Lower lobe of right lung (tissue), 2 donors: ENCODE measurements at regions not wholly inside any gene's neighbourhood (a gene's known extent, or its start where the extent isn't known, plus 50 kb on each side); places are given as distances from the start of the nearest gene placed in this dataset.

Source experiments
- ATAC-seq, 2 donors: fragments of 200-7000 bp; cut with Tn5 transposase; one replicate each; pipeline ENCODE4 v1.9.1; 2020 to 2022; ENCODE audit warnings: mild to moderate bottlenecking in 2 of 2, moderate library complexity in 2 of 2
- DNase-seq: peaks from one replicate; pipeline ENCODE4 v3.0.0-alpha.2; 2020
- H3K27ac ChIP-seq: fragments of 200-600 bp; one replicate; pipeline ENCODE4 v1.8.0; 2022
- H3K27me3 ChIP-seq: fragments of 200-600 bp; one replicate; pipeline ENCODE4 v1.8.0; 2022; ENCODE audit warnings: low read depth
- H3K36me3 ChIP-seq: fragments of 200-600 bp; one replicate; pipeline ENCODE4 v1.8.0; 2022; ENCODE audit warnings: mild to moderate bottlenecking
- H3K4me1 ChIP-seq: fragments of 200-600 bp; one replicate; pipeline ENCODE4 v1.8.0; 2022
- H3K4me3 ChIP-seq: fragments of 200-600 bp; one replicate; pipeline ENCODE4 v1.8.0; 2022; ENCODE audit warnings: mild to moderate bottlenecking
- H3K9me3 ChIP-seq: fragments of 200-600 bp; one replicate; pipeline ENCODE4 v1.8.0; 2022
- CTCF ChIP-seq: fragments of 200-600 bp; IDR thresholded peaks from one replicate; pipeline ENCODE4 v1.8.0; 2022; ENCODE audit warnings: antibody characterized with exemption, mild to moderate bottlenecking
- intact Hi-C: fragments of 100-400 bp; cut with DNase I; formaldehyde crosslinking; loops from one replicate; pipeline ENCODE4 v1.11.0; 2022
- donor health status: DM: no; HTN: yes; CAD: no; lungs with severe emphysema.

GRCh38 chr1:183721041-183721440 lies 67.9 kb upstream of the APOBEC4 start:
- DNase-seq (no peak), ATAC-seq (no peak)
- no peaks in the 10 kb centered on the region for H3K27me3 ChIP-seq
- H3K27ac ChIP-seq: no peak overlapping the region
- no peak for TF ChIP-seq CTCF
- no peaks in the 10 kb centered on the region for H3K4me1 ChIP-seq
- no peak overlapping the region for H3K4me3 ChIP-seq
- H3K36me3 ChIP-seq: no peaks in the 10 kb centered on the region
- intact Hi-C loops: no loop called here
- no peaks in the 10 kb centered on the region for H3K9me3 ChIP-seq

GRCh38 chr1:183720028-183720427 lies 66.9 kb upstream of the APOBEC4 start:
- H3K4me3 ChIP-seq: no peak overlapping the region
- H3K4me1 ChIP-seq: no peaks in the 10 kb centered on the region
- no peak for DNase-seq
- H3K36me3 ChIP-seq: no peaks in the 10 kb centered on the region
- H3K9me3 ChIP-seq: no peaks in the 10 kb centered on the region
- no peaks in the 10 kb centered on the region for H3K27me3 ChIP-seq
- H3K27ac ChIP-seq: no peak overlapping the region
- no peak for TF ChIP-seq CTCF
- intact Hi-C loops: no loop called here
- peak in 1 of 2 donors; percentile 29 for ATAC-seq

GRCh38 chr1:183719289-183719688 lies 66.2 kb upstream of the APOBEC4 start:
- H3K4me1 ChIP-seq: no peaks in the 10 kb centered on the region
- DNase-seq: no peak
- H3K36me3 ChIP-seq: no peaks in the 10 kb centered on the region
- H3K9me3 ChIP-seq: no peaks in the 10 kb centered on the region
- no peaks in the 10 kb centered on the region for H3K27me3 ChIP-seq
- H3K27ac ChIP-seq: no peak overlapping the region
- TF ChIP-seq CTCF: no peak
- intact Hi-C loops: no loop called here
- no peak overlapping the region for H3K4me3 ChIP-seq
- ATAC-seq: no peak

- Histone ChIP-seq H3K4me1 (no peaks in the 10 kb centered on the region), H3K9me3 (no peaks in the 10 kb centered on the region), H3K27ac (no peak overlapping the region), H3K27me3 (no peaks in the 10 kb centered on the region), H3K36me3 (no peaks in the 10 kb centered on the region), H3K4me3 (no peak overlapping the region)
- ATAC-seq (no peak), DNase-seq (no peak)
- intact Hi-C loops: no loop called here
- TF ChIP-seq CTCF: no peak
These were observed 63.2 kb upstream of the APOBEC4 start for GRCh38 chr1:183716286-183716685.

- no peaks in the 10 kb centered on the region for H3K4me1 ChIP-seq
- no peak for TF ChIP-seq CTCF
- no peaks in the 10 kb centered on the region for H3K36me3 ChIP-seq
- intact Hi-C loops: no loop called here
- no peak for DNase-seq
- no peak for ATAC-seq
- no peak overlapping the region for H3K27ac ChIP-seq
- no peaks in the 10 kb centered on the region for H3K9me3 ChIP-seq
- no peak overlapping the region for H3K4me3 ChIP-seq
- no peaks in the 10 kb centered on the region for H3K27me3 ChIP-seq
These were observed 58.7 kb upstream of the APOBEC4 start for GRCh38 chr1:183711741-183712361.
